HepG2 (cell line): ENCODE measurements at regions not wholly inside any gene's neighbourhood (a gene's known extent, or its start where the extent isn't known, plus 50 kb on each side); places are given as distances from the start of the nearest gene placed in this dataset.

Experiments
- ATAC-seq: fragments of 200-7000 bp; cut with Tn5 transposase; 3 replicates; pipeline ENCODE4 v1.9.1; 2020; ENCODE audit warnings: mild to moderate bottlenecking, moderate library complexity
- BruUV-seq: library from RNA; stranded (reverse); fragments of 400-500 nt; replicated peaks from 2 replicates; lab custom pipeline; 2021; lab: Mats Ljungman, UMichigan
- CTCF ChIA-PET: fragments of 300-600 bp; formaldehyde crosslinking; extraction: SDS; loops from one replicate; lab custom pipeline; 2021; ENCODE audit warnings: low total read pairs, inconsistent platforms, low intra/inter-chr PET ratio; lab: Yijun Ruan, JAX
- POLR2A ChIA-PET: fragments of 350-600 bp; sonication (Branson Sonifier 250); formaldehyde crosslinking; loops from one replicate; lab custom pipeline; 2020; ENCODE audit warnings: antibody characterized with exemption, inconsistent platforms; lab: Yijun Ruan, JAX
- DNase-seq: peaks from one replicate; pipeline ENCODE4 v3.0.0-alpha.2; 2015; ENCODE audit warnings: low spot score
- FAIRE-seq: peaks from 3 replicates; lab custom pipeline; 2011; peaks lifted over from hg19 to GRCh38; lab: Jason Lieb, UNC
- H2AFZ ChIP-seq: one replicate; pipeline ENCODE4 v1.6.1; 2011; ENCODE audit warnings: low read length, inconsistent platforms
- H3K27ac ChIP-seq: fragments of 300-600 bp; 3 replicates; pipeline ENCODE4 v1.8.0; 2011; ENCODE audit warnings: mixed run types, mild to moderate bottlenecking, mixed read lengths, low read length, inconsistent platforms; ENCODE audit not compliant: insufficient read depth; ENCODE audit errors: extremely low read length
- H3K27me3 ChIP-seq, 2 experiments: fragments of 200-600 bp in 1 of 2; 2 replicates in 1 of 2; 3 replicates in 1 of 2; pipeline versions ENCODE4 v1.6.0 to v1.8.0; 2011; ENCODE audit warnings: low read length in 2 of 2, mild to moderate bottlenecking in 2 of 2, moderate library complexity in 2 of 2, inconsistent platforms in 1 of 2; ENCODE audit not compliant: insufficient read depth in 2 of 2, control insufficient read depth in 1 of 2
- H3K36me3 ChIP-seq, 2 experiments: fragments of 200-600 bp in 1 of 2; replicated peaks in 1 of 2; 2 replicates in 1 of 2; 3 replicates in 1 of 2; pipeline versions ENCODE4 v1.5.1 to v1.8.0; 2011; ENCODE audit warnings: low read length in 2 of 2, inconsistent platforms in 1 of 2; ENCODE audit not compliant: insufficient read depth in 2 of 2, control insufficient read depth in 1 of 2
- H3K4me1 ChIP-seq: 2 replicates; pipeline ENCODE4 v1.5.1; 2012; ENCODE audit warnings: low read length, inconsistent platforms; ENCODE audit not compliant: insufficient read depth
- H3K4me2 ChIP-seq: 2 replicates; pipeline ENCODE4 v1.6.0; 2011; ENCODE audit warnings: low read depth, low read length, inconsistent platforms
- H3K4me3 ChIP-seq, 3 experiments: fragments of 200-600 bp in 1 of 3; sonication (generic), shearing (Covaris generic) in 1 of 3; replicated peaks in 1 of 3; 2 replicates each; pipeline ENCODE4 v1.5.1; 2011 to 2016; ENCODE audit warnings: low read length in 3 of 3, inconsistent platforms in 2 of 3, low read depth in 2 of 3, mild to moderate bottlenecking in 2 of 3, control low read depth in 1 of 3, mixed read lengths in 1 of 3; ENCODE audit not compliant: insufficient read depth in 1 of 3
- H3K79me2 ChIP-seq: one replicate; pipeline ENCODE4 v1.6.1; 2011; ENCODE audit warnings: low read length, inconsistent platforms; ENCODE audit not compliant: insufficient read depth
- H3K9ac ChIP-seq: 2 replicates; pipeline ENCODE4 v1.6.0; 2011; ENCODE audit warnings: mild to moderate bottlenecking, low read depth, low read length, inconsistent platforms; ENCODE audit not compliant: insufficient read depth
- H3K9me3 ChIP-seq: 2 replicates; pipeline ENCODE4 v1.5.1; 2012; ENCODE audit warnings: mild to moderate bottlenecking, low read length
- H4K20me1 ChIP-seq: 2 replicates; pipeline ENCODE4 v1.6.0; 2011; ENCODE audit warnings: inconsistent platforms, mild to moderate bottlenecking, low read length, moderate library complexity; ENCODE audit not compliant: insufficient read depth
- BATF2 ChIP-seq: sonication (generic); formaldehyde crosslinking; IDR thresholded peaks from 2 replicates; pipeline ENCODE4 v1.8.0; 2022; ENCODE audit warnings: mild to moderate bottlenecking, missing genetic modification reagents, moderate library complexity
- HNRNPUL1 ChIP-seq: fragments of 200-400 bp; formaldehyde crosslinking; IDR thresholded peaks from 2 replicates; pipeline ENCODE4 v1.6.1; 2017; ENCODE audit warnings: low read depth, mild to moderate bottlenecking, low read length, moderate library complexity
- NFE2L2 ChIP-seq: fragments of 150-350 bp; IDR thresholded peaks from 2 replicates; pipeline ENCODE4 v1.6.1; 2014; ENCODE audit warnings: low read length
- SRY ChIP-seq: sonication (generic); formaldehyde crosslinking; IDR thresholded peaks from 2 replicates; pipeline ENCODE4 v1.8.0; 2022; ENCODE audit warnings: mild to moderate bottlenecking, missing genetic modification reagents
- ZFP1 ChIP-seq: IDR thresholded peaks from 2 replicates; pipeline ENCODE4 v1.6.1; 2016
- ZNF10 ChIP-seq: sonication (generic); formaldehyde crosslinking; IDR thresholded peaks from 2 replicates; pipeline ENCODE4 v1.4.0; 2020; ENCODE audit warnings: mild to moderate bottlenecking, low read depth, missing genetic modification reagents, borderline replicate concordance
- ZNF737 ChIP-seq: sonication (generic); formaldehyde crosslinking; IDR thresholded peaks from 2 replicates; pipeline ENCODE4 v1.5.0; 2020; ENCODE audit warnings: missing genetic modification reagents, mild to moderate bottlenecking, borderline replicate concordance
- ZNF761 ChIP-seq: sonication (generic); formaldehyde crosslinking; conservative IDR thresholded peaks from 2 replicates; pipeline ENCODE4 v1.4.0; 2020; ENCODE audit warnings: mild to moderate bottlenecking, missing genetic modification reagents
- WGBS: methylation state at CpG from one replicate; pipeline ENCODE4 v1.1.6; 2017; ENCODE audit warnings: low lambda C conversion rate; 5-methylcytosine and 5-hydroxymethylcytosine counted together
- in situ Hi-C: cut with HindIII; loops from 2 replicates; pipeline ENCODE4 v1.10.0; 2017; ENCODE audit warnings: low pct_unique_long_range_greater_than_20kb; ENCODE audit not compliant: extremely low pct_ligation_motif_present
- intact Hi-C: fragments of 100-400 bp; cut with micrococcal nuclease; formaldehyde crosslinking; loops from one replicate; pipeline ENCODE4 v1.10.0; 2022; ENCODE audit not compliant: unreplicated experiment

- Histone ChIP-seq H3K4me1 (no peaks in the 10 kb centered on the region), H3K79me2 (no peaks in the 10 kb centered on the region), H3K36me3 (no peaks in the 10 kb centered on the region), H3K9ac (no peak overlapping the region), H3K27me3 (peaks cover 2 to 31% of the 10 kb centered on the region in 2 experiments; a peak in 4 of 5 replicates), H3K4me2 (no peak overlapping the region), H3K9me3 (no peaks in the 10 kb centered on the region), H3K4me3 (no peak overlapping the region), H3K27ac (no peak overlapping the region), H2AFZ (no peak overlapping the region), H4K20me1 (no peaks in the 10 kb centered on the region)
- WGBS: 25% methylated on average over 19 of the region's 19 CpGs
- DNase-seq (no peak), ATAC-seq (no peak), FAIRE-seq (no peak)
- TF ChIP-seq NFE2L2: no peak
- TF ChIP-seq ZNF10: no peak
- TF ChIP-seq BATF2: no peak
- TF ChIP-seq ZFP1 (CRISPR knock-in tag): no peak
- no peak for TF ChIP-seq SRY (CRISPR knock-in tag)
- TF ChIP-seq HNRNPUL1: no peak
- TF ChIP-seq ZNF761 (CRISPR knock-in tag): no peak
- no peak for TF ChIP-seq ZNF737 (CRISPR knock-in tag)
- BruUV-seq: no TSS peak
- intact Hi-C loops (no loop called here), in situ Hi-C loops (no loop called here)
- ChIA-PET CTCF (no interaction called here), POLR2A (no interaction called here)
Measured at GRCh38 chr15:93358166-93359059, 269.4 kb upstream of the RGMA start.
